Mesothelial cell of epicardium (in vitro differentiated cells): ENCODE measurements at regions not wholly inside any gene's neighbourhood (a gene's known extent, or its start where the extent isn't known, plus 50 kb on each side); places are given as distances from the start of the nearest gene placed in this dataset.
"Not testable (repeated sequence)": the region's sequence is repeated elsewhere in the genome, so short reads cannot be mapped to it uniquely, and the experiment has no call there.

Source experiments
- DNase-seq, 2 experiments: peaks; one replicate each; pipeline ENCODE4 v3.0.0; 2021; ENCODE audit warnings: low spot score in 2 of 2; ENCODE audit not compliant: unreplicated experiment in 2 of 2
- H3K27ac Mint-ChIP-seq: 2 replicates; pipeline ENCODE4 v1.8.0; 2021; ENCODE audit warnings: mixed read lengths
- H3K27me3 Mint-ChIP-seq: 2 replicates; pipeline ENCODE4 v1.8.0; 2021; ENCODE audit warnings: low read depth, mixed read lengths
- H3K36me3 Mint-ChIP-seq: 2 replicates; pipeline ENCODE4 v1.8.0; 2021; ENCODE audit warnings: mixed read lengths
- H3K4me1 Mint-ChIP-seq: 2 replicates; pipeline ENCODE4 v1.8.0; 2021; ENCODE audit warnings: mixed read lengths
- H3K4me3 Mint-ChIP-seq: 2 replicates; pipeline ENCODE4 v1.8.0; 2021; ENCODE audit warnings: mild to moderate bottlenecking, moderate library complexity, mixed read lengths
- H3K9me3 Mint-ChIP-seq: 2 replicates; pipeline ENCODE4 v1.8.0; 2021; ENCODE audit warnings: mixed read lengths
- TF ChIP-seq, protein P1 (sequence below): fragments of 200-600 bp; sonication (generic); IDR thresholded peaks from one replicate; pipeline ENCODE4 v1.5.0; 2021; ENCODE audit warnings: antibody characterized with exemption; ENCODE audit not compliant: unreplicated experiment

DNA sequence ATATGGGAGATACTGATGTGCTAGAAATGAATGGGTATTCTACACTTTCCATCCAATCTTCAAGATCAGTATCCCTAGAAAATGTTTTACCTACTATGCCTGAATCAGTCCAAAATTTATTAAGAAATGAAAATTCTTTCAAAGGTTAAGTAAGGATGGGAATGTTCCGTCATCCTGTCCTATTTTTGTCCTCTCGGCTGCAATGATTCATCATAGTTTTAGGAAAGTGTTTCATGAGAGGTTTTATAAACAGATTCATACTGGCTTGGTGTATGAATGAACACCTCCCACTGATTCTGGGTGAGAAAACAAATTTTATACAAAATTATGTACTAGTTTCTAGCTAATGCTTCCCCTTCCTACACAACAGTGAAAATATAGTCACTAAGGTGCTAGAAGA is 504.6 kb upstream of the NR5A2 start:
- Mint-ChIP-seq H3K27me3 (no peaks in the 10 kb centered on the region), H3K4me1 (peaks cover 3% of the 10 kb centered on the region), H3K4me3 (no peak overlapping the region), H3K36me3 (no peaks in the 10 kb centered on the region), H3K27ac (no peak overlapping the region), H3K9me3 (no peaks in the 10 kb centered on the region)
- no peak for DNase-seq
- TF ChIP-seq, protein P1, sequence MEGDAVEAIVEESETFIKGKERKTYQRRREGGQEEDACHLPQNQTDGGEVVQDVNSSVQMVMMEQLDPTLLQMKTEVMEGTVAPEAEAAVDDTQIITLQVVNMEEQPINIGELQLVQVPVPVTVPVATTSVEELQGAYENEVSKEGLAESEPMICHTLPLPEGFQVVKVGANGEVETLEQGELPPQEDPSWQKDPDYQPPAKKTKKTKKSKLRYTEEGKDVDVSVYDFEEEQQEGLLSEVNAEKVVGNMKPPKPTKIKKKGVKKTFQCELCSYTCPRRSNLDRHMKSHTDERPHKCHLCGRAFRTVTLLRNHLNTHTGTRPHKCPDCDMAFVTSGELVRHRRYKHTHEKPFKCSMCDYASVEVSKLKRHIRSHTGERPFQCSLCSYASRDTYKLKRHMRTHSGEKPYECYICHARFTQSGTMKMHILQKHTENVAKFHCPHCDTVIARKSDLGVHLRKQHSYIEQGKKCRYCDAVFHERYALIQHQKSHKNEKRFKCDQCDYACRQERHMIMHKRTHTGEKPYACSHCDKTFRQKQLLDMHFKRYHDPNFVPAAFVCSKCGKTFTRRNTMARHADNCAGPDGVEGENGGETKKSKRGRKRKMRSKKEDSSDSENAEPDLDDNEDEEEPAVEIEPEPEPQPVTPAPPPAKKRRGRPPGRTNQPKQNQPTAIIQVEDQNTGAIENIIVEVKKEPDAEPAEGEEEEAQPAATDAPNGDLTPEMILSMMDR, result no peak

DNA sequence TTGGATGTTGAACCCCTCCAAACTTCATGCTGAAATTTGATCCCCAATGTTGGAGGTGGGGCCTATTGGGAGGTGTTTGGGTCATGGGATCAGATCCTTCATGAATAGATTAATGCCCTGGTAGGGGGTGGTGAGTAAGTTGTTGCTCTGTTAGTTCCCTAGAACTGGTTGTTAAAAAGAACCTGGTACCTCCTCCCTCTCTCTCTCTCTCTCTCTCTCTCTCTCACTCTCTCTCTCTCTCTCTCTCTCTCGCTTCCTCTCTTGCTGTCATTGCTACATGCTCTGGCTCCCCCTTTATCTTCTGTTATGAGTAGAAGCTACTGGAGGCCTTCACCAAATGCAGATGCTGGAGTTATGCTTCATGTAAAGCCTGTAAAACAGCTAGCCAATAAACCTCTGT is 498.2 kb upstream of the NR5A2 start:
- Mint-ChIP-seq H3K4me1 (peaks cover 4% of the 10 kb centered on the region), H3K9me3 (peaks cover 13% of the 10 kb centered on the region), H3K36me3 (no peaks in the 10 kb centered on the region), H3K27me3 (no peaks in the 10 kb centered on the region), H3K27ac (no peak overlapping the region), H3K4me3 (no peak overlapping the region)
- DNase-seq, result no peak
- TF ChIP-seq, protein P1, result no peak

DNA sequence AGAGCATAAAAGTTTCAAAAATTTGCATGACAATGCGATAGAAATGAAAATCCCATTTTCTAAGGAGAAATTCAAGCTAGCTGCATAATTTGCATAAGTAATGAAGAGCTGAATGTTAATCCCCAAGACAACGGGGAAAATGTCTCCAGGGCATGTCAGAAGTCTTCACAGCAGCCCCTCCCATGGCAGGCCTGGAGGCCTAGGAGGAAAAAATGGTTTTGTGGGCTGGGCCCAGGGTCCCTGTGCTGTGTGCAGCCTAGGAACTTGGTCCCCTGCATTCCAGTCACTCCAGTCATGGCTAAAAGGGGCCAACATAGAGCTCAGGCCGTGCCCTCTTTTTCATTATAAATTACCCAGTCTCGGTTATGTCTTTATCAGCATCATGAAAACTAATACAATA is 494.1 kb upstream of the NR5A2 start:
- H3K4me1 Mint-ChIP-seq, DNase-seq, H3K27me3 Mint-ChIP-seq, H3K36me3 Mint-ChIP-seq, H3K4me3 Mint-ChIP-seq, H3K27ac Mint-ChIP-seq: not testable (repeated sequence)
- peaks cover 35% of the 10 kb centered on the region for H3K9me3 Mint-ChIP-seq

DNA sequence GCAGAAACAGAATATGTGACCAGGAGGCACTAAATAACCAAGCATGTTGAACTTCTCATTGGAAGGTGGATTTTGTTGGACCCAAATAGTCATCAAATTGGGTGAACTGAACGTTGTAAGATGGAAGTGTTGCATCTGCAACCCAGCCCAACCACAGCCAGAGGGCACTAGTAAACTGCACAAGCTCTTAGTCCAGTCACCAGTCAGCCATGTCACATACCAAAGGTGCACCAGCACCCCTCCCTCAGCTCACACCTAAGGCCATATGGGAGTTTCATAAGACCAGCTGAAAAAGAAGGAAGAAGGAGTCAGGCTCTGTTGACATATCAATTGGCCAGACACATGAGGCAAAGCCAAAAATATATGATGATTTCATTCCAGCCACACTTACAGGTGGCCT is 481.7 kb upstream of the NR5A2 start:
- no peak overlapping the region for H3K27ac Mint-ChIP-seq
- H3K4me1 Mint-ChIP-seq, result peaks cover 4% of the 10 kb centered on the region
- peaks cover 24% of the 10 kb centered on the region for H3K9me3 Mint-ChIP-seq
- no peak for DNase-seq
- H3K36me3 Mint-ChIP-seq, result no peaks in the 10 kb centered on the region
- no peak overlapping the region for H3K4me3 Mint-ChIP-seq
- no peaks in the 10 kb centered on the region for H3K27me3 Mint-ChIP-seq
- TF ChIP-seq, protein P1, result no peak

DNA sequence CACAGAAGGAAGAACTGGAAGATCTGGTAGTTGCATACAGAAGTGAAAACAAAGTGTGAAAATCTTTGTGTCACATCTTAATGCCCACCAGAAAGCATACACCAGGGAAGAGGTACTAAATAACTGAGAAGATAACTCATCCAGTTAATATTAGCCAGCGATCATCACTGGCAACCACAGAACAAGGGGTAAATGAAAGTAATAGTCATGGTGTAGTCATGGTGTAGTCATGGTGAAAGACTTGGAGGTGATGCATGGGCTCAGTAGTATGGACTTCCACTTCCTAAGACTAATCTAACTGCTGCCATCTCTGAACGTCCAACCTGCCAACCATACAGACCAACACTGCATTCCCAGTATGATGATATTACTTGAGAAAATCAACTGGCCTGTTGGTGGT is 481.2 kb upstream of the NR5A2 start:
- Mint-ChIP-seq H3K27ac (no peak overlapping the region), H3K27me3 (no peaks in the 10 kb centered on the region)
- DNase-seq, result no peak

DNA sequence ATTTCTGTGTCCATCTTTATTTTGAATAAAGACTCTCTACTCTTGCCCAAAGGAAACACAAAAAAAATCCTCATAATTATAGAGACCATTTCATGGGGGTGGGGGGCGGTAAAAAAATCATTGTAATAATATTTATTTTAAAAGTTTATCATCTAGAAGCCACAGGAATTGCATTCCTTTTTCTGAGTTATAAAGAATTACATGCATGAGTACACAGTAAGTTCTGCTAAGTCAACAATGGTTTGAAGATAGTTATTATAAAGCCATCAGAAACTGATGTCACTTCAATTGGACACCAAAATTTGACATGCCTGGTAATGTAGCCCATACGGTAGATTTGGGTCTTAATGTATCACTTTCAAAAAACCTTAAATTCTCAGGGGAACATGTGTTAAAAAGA is 478.1 kb upstream of the NR5A2 start:
- Mint-ChIP-seq H3K4me3 (no peak overlapping the region), H3K27me3 (no peaks in the 10 kb centered on the region), H3K9me3 (peaks cover 4% of the 10 kb centered on the region), H3K27ac (no peak overlapping the region), H3K36me3 (no peaks in the 10 kb centered on the region), H3K4me1 (peaks cover 4% of the 10 kb centered on the region)
- DNase-seq, result no peak
- TF ChIP-seq, protein P1, result no peak

More for the DNA sequence above, 481.2 kb upstream of the NR5A2 start:
- Mint-ChIP-seq H3K9me3 (peaks cover 18% of the 10 kb centered on the region), H3K4me3 (no peak overlapping the region), H3K4me1 (peaks cover 4% of the 10 kb centered on the region), H3K36me3 (no peaks in the 10 kb centered on the region)
- TF ChIP-seq, protein P1, result no peak
